Naive thymus-derived CD8-positive, alpha-beta T cell (primary cell): ENCODE measurements at regions not wholly inside any gene's neighbourhood (a gene's known extent, or its start where the extent isn't known, plus 50 kb on each side); places are given as distances from the start of the nearest gene placed in this dataset.

Source experiments
- ATAC-seq, 2 donors: fragments of 150-1000 bp; cut with Tn5 transposase in 1 of 2; sonication (Bioruptor Pico), chemical (Tn5 transposase) in 1 of 2; 1 replicate in 1 of 2; 2 replicates in 1 of 2; pipeline ENCODE4 v1.10.0; 2021; ENCODE audit warnings: mild to moderate bottlenecking in 2 of 2, moderate library complexity in 2 of 2
- POLR2A ChIA-PET: fragments of 350-600 bp; sonication (Branson Sonifier 250); formaldehyde crosslinking; loops from one replicate; lab custom pipeline; 2021; ENCODE audit warnings: antibody characterized with exemption; lab: Charles Lee
- DNase-seq, 10 donors: peaks; one replicate each; pipeline versions ENCODE4 v3.0.0 to v3.0.0-alpha.2; 2020 to 2022
- H3K27ac Mint-ChIP-seq, 10 donors: one replicate each; pipeline ENCODE4 v1.8.0; 2020 to 2022; ENCODE audit warnings: mild to moderate bottlenecking in 10 of 10, mixed read lengths in 10 of 10, moderate library complexity in 4 of 10, inconsistent platforms in 1 of 10
- H3K27me3 Mint-ChIP-seq, 5 donors: one replicate each; pipeline ENCODE4 v1.8.0; 2021 to 2022; ENCODE audit warnings: mixed read lengths in 5 of 5
- H3K36me3 Mint-ChIP-seq, 3 donors: one replicate each; pipeline ENCODE4 v1.8.0; 2020 to 2022; ENCODE audit warnings: mixed read lengths in 3 of 3, mild to moderate bottlenecking in 2 of 3, inconsistent platforms in 1 of 3
- H3K4me1 Mint-ChIP-seq, 4 donors: one replicate each; pipeline ENCODE4 v1.8.0; 2021 to 2022; ENCODE audit warnings: mixed read lengths in 4 of 4
- H3K4me3 Mint-ChIP-seq, 10 donors: one replicate each; pipeline ENCODE4 v1.8.0; 2020 to 2022; ENCODE audit warnings: mild to moderate bottlenecking in 10 of 10, mixed read lengths in 10 of 10, moderate library complexity in 6 of 10, inconsistent platforms in 1 of 10
- H3K9me3 Mint-ChIP-seq, 9 donors: one replicate each; pipeline ENCODE4 v1.8.0; 2020 to 2022; ENCODE audit warnings: mixed read lengths in 9 of 9, mild to moderate bottlenecking in 3 of 9, inconsistent platforms in 1 of 9, moderate library complexity in 1 of 9

DNA sequence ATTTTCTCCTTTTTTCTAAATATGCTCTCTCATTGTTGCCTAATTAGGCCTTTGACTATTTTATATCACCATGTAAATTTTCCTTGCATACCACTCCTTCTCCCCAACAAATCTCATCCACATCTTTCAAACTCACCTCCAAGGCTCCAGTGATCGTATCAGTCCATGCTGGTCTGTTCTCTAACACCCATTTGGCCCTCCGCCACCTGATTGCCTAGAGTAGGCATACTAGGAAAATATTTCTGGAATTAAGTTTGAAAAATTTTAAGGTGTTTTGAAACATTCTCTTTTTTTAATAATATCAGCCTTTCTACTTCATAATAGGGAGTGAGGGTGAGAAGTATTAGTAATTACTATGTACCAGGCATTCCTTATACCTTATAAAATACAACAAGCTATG is 473.9 kb downstream of the FGF9 start:
- Mint-ChIP-seq H3K4me1 (peaks cover 0 to 18% (median 3%) of the 10 kb centered on the region in 4 donors), H3K27me3 (peaks cover 0 to 2% (median 0%) of the 10 kb centered on the region in 5 donors), H3K9me3 (peaks cover 0 to 10% (median 7%) of the 10 kb centered on the region in 9 donors), H3K27ac (no peak overlapping the region), H3K4me3 (no peak overlapping the region), H3K36me3 (no peaks in the 10 kb centered on the region)
- DNase-seq (no peak), ATAC-seq (no peak)
- POLR2A ChIA-PET, result no interaction called here

DNA sequence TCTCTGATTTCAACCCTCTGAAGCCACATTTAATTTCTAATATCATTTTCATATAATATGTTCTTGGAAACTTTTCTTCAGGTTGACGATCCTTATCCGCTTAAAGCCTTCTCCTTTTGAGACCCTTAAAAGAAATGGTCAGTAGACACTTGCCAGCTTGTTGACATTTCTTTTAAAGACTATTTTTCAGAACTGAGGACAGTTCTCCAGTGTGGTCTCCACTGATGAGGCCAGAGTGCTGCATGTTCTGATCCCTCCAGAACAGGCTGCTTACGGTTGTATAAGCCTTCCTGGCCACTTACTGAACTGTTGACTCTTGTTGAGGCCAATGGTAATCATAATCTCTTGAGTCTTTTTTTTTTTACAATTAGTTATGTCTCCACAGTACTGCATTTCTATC is 477.3 kb downstream of the FGF9 start:
- no peak overlapping the region for H3K4me3 Mint-ChIP-seq
- H3K4me1 Mint-ChIP-seq, result no peaks in the 10 kb centered on the region
- H3K27me3 Mint-ChIP-seq, result peaks cover 0 to 2% (median 0%) of the 10 kb centered on the region in 5 donors
- no peaks in the 10 kb centered on the region for H3K36me3 Mint-ChIP-seq
- DNase-seq, result no peak
- POLR2A ChIA-PET, result interaction anchor here (0.6 kb wide), 1 partner anchor 29 kb away, joined by 5 read pairs; no protein-coding TSS in a partner anchor
- H3K27ac Mint-ChIP-seq, result no peak overlapping the region
- H3K9me3 Mint-ChIP-seq, result peaks cover 0 to 10% (median 7%) of the 10 kb centered on the region in 9 donors
- ATAC-seq, result no peak

DNA sequence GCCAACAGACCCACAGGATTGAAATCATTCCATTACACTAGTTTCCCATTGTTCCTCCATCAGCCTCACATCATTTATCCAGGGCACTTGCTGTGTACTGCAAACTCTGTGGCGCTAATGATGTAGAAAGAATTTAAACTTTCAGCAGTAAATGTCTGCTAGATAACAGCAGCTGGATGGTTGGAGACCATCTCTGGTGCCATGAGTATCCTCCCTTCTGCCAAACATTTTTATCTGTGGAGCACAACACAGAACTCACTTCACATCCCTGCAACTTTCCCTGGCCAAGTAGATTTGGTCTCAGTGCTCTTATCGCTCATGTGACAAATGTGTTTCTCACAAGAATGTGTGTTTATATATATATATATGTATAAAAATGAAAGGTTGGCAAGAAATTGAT is 481.9 kb downstream of the FGF9 start:
- no peak for ATAC-seq
- H3K27ac Mint-ChIP-seq, result no peak overlapping the region
- H3K4me1 Mint-ChIP-seq, result no peaks in the 10 kb centered on the region
- no peak overlapping the region for H3K4me3 Mint-ChIP-seq
- peaks cover 0 to 4% (median 0%) of the 10 kb centered on the region in 3 donors for H3K36me3 Mint-ChIP-seq
- DNase-seq, result no peak
- H3K9me3 Mint-ChIP-seq, result peaks cover 0 to 10% (median 1%) of the 10 kb centered on the region in 9 donors
- peaks cover 0 to 4% (median 2%) of the 10 kb centered on the region in 5 donors for H3K27me3 Mint-ChIP-seq
- POLR2A ChIA-PET, result no interaction called here

DNA sequence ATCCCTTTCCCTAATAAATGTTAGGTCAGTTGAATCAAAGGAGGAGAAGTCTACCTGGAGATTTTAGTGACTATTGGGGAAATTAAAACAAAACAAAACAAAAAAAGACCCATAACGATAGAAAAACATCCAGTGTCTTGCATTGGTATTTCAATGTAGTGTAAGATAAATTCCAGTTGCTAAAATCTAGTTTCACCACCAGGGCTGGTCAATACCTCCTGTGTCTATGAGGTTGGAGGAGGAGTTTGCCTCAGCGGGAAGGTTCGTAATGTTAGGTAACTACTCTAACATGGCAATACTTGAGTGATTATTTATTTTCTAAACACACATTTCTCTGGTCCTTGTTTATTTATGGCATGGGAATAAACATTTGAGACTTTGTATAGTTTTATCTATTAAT is 483.2 kb downstream of the FGF9 start:
- POLR2A ChIA-PET, result no interaction called here

DNA sequence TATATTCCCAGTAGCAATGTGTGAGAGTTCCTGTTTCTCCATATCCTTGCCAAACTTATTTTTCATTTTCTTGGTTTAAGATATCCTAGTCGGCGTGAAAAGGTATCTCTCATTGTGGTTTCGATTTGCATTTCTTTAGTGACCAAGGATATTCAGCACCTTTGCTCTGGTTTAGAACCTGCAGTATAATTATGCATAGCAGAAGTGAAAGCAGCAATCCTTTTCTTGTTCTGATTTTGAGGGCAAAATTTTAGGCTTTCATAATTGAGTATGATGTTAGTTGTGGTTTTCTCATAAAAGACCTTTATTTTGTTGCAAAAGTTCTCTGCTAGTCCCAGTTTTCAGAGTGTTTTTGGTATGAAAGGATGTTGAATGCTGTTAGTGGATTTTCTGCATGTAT is 491.0 kb downstream of the FGF9 start:
- Mint-ChIP-seq H3K4me1 (peaks cover 12 to 40% (median 33%) of the 10 kb centered on the region in 4 donors), H3K27me3 (no peaks in the 10 kb centered on the region), H3K9me3 (no peaks in the 10 kb centered on the region), H3K27ac (peak overlapping the region in 7 of 10 donors; percentile 25 to 89 (median 61)), H3K4me3 (peak overlapping the region; percentile 51 to 85 (median 61)), H3K36me3 (peaks cover 0 to 2% (median 2%) of the 10 kb centered on the region in 3 donors)
- DNase-seq (peak in 3 of 10 donors; percentile 15 to 53 (median 51)), ATAC-seq (peak; percentile 63 to 85)
- POLR2A ChIA-PET, result no interaction called here

More for the DNA sequence above, 483.2 kb downstream of the FGF9 start:
- H3K4me1 Mint-ChIP-seq, result no peaks in the 10 kb centered on the region
- peaks cover 0 to under 1% (median 0%) of the 10 kb centered on the region in 9 donors for H3K9me3 Mint-ChIP-seq
- no peak overlapping the region for H3K27ac Mint-ChIP-seq
- H3K4me3 Mint-ChIP-seq, result no peak overlapping the region
- no peak for ATAC-seq
- no peak for DNase-seq
- peaks cover 0 to 2% (median 1%) of the 10 kb centered on the region in 5 donors for H3K27me3 Mint-ChIP-seq
- H3K36me3 Mint-ChIP-seq, result peaks cover 0 to 4% (median 0%) of the 10 kb centered on the region in 3 donors

DNA sequence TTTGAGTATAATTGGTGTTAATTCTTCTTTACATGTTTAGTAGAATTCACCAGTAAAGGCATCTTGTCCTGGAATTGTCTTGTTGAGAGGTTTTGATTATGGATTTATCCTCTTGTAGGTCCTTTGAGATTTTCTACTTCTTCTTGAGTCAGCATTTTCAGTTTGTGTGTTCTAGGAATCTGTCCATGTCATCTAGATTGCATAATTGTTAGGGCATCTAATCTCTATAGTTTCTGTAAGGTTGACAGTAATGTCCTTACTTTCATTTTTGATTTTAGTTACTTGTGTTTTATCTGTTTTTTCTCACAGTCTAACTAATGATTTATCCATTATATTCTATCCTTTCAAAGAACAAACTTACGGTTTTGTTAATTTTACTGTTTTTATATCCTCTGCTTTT is 492.0 kb downstream of the FGF9 start:
- H3K27ac Mint-ChIP-seq, result peak overlapping the region; percentile 4 to 83 (median 62)
- POLR2A ChIA-PET, result interaction anchor here (0.9 kb wide), 1 partner anchor 21 kb away, joined by 4 read pairs; no protein-coding TSS in a partner anchor
- peaks cover 12 to 40% (median 33%) of the 10 kb centered on the region in 4 donors for H3K4me1 Mint-ChIP-seq
- H3K36me3 Mint-ChIP-seq, result peaks cover 0 to 2% (median 0%) of the 10 kb centered on the region in 3 donors
- no peaks in the 10 kb centered on the region for H3K27me3 Mint-ChIP-seq
- no peaks in the 10 kb centered on the region for H3K9me3 Mint-ChIP-seq
- peak overlapping the region; percentile 59 to 85 (median 76) for H3K4me3 Mint-ChIP-seq
- ATAC-seq, result no peak
- DNase-seq, result no peak

DNA sequence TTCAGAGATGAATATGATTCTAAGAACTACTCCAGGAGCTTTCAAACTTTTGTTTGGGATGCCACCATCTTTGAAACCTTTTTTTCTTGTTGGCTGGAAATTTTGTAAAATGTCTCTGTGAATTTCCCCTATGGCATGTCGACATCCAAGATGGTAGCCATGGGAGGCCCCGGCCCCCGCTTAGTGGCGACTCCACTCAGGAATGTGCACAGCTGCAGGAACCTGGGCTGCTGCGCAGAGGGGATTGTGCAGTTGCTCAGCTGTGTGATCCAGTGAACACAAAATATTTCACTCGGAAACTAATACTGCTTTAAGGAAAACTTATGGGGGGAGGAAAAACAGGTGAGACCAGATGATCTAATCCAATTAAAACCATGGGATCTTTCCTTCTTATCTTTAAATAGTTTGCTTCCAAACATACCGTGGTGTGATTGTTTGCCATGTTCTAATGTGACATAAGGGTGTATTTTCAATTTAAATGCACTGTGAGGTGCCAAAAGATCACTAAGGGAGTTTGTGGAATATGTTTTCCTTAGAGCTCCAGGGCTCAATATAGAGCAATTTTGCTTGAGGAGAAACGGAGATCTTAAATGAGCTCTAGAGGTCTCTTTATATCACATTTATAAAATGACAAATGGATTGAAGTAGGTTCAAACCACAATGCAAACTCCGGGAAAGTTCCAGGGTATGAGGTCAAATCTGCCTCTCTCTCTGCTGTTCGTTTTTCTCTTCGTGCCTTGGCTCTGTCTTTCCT is 497.7 kb downstream of the FGF9 start:
- ATAC-seq (no peak), DNase-seq (no peak)
- Mint-ChIP-seq H3K4me3 (no peak overlapping the region), H3K9me3 (no peaks in the 10 kb centered on the region), H3K36me3 (peaks cover 0 to 7% (median 0%) of the 10 kb centered on the region in 3 donors), H3K27ac (peak overlapping the region in 1 of 10 donors; percentile 26), H3K27me3 (no peaks in the 10 kb centered on the region), H3K4me1 (peaks cover 4 to 12% (median 11%) of the 10 kb centered on the region in 4 donors)
- POLR2A ChIA-PET, result no interaction called here

DNA sequence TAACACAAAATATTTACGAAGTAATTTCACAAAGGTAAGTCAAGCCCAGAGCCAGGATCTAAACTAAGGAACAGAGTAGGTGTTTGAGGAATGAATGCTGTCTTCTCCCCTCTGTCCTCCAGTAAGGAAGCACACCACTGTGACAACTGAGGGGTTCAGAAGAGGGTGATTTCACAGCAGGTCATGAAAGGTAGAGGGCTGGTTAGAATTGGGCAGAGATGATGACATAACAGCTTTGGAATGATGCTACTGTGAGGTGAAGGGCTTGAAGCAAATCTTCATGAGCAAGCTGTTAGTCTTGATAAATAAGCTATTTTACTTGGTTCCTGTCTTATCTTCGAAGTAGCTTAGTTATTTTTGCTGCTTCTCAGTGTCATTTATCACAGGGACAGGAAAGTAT is 498.6 kb downstream of the FGF9 start:
- no peaks in the 10 kb centered on the region for H3K27me3 Mint-ChIP-seq
- no peak overlapping the region for H3K27ac Mint-ChIP-seq
- H3K4me3 Mint-ChIP-seq, result no peak overlapping the region
- no peaks in the 10 kb centered on the region for H3K9me3 Mint-ChIP-seq
- peaks cover 4 to 6% (median 6%) of the 10 kb centered on the region in 4 donors for H3K4me1 Mint-ChIP-seq
- DNase-seq (no peak), ATAC-seq (no peak)
- H3K36me3 Mint-ChIP-seq, result peaks cover 0 to 7% (median 0%) of the 10 kb centered on the region in 3 donors
- POLR2A ChIA-PET, result no interaction called here

DNA sequence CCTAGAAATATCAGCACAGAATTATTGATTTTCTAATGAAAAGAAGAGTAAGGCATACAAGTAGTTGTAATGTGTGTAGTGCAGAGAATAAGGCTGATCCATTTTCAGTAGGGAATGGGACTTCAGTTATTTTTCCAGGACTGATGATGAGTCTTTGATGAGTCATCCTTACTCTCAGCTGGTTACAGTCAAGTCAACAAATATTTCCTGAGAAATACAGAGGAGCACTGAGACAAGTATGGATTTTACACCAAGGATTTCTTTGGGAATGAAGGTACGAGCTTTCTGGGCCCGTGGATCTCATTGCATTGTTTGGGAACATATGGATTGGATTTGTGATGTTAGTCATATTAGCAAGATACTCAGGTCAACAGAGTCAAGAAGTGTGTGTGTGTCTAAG is 502.7 kb downstream of the FGF9 start:
- POLR2A ChIA-PET, result no interaction called here

DNA sequence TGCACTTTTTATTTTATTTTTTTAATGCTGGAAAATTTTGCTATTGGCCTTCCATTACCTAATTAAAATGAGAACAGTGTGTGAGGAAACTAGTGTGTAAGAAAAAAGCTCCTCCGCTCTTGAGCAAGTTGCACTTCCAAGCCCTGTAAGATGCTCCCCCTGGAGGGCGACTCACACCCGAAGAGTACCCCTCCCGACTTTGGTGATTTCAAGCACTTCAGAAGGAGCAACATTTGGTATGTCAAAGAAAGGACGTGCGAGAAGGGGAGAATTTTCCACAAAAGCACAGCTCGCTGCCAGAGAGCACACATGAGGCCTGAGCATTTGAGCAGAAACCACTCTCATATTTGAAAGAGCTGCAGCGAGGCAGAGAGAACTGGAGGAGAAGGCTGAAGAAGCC is 504.4 kb downstream of the FGF9 start:
- Mint-ChIP-seq H3K4me1 (peaks cover 0 to 7% (median 2%) of the 10 kb centered on the region in 4 donors), H3K27ac (no peak overlapping the region), H3K4me3 (no peak overlapping the region), H3K27me3 (no peaks in the 10 kb centered on the region), H3K9me3 (peaks cover 0 to 23% (median 3%) of the 10 kb centered on the region in 9 donors), H3K36me3 (peaks cover 0 to 4% (median 0%) of the 10 kb centered on the region in 3 donors)
- DNase-seq (no peak), ATAC-seq (no peak)
- POLR2A ChIA-PET, result no interaction called here

More for the DNA sequence above, 502.7 kb downstream of the FGF9 start:
- H3K4me3 Mint-ChIP-seq, result no peak overlapping the region
- H3K27ac Mint-ChIP-seq, result no peak overlapping the region
- peaks cover 0 to 4% (median 2%) of the 10 kb centered on the region in 3 donors for H3K36me3 Mint-ChIP-seq
- H3K9me3 Mint-ChIP-seq, result peaks cover 0 to 22% (median 2%) of the 10 kb centered on the region in 9 donors
- DNase-seq (no peak), ATAC-seq (no peak)
- H3K27me3 Mint-ChIP-seq, result no peaks in the 10 kb centered on the region
- peaks cover 0 to 9% (median 2%) of the 10 kb centered on the region in 4 donors for H3K4me1 Mint-ChIP-seq

DNA sequence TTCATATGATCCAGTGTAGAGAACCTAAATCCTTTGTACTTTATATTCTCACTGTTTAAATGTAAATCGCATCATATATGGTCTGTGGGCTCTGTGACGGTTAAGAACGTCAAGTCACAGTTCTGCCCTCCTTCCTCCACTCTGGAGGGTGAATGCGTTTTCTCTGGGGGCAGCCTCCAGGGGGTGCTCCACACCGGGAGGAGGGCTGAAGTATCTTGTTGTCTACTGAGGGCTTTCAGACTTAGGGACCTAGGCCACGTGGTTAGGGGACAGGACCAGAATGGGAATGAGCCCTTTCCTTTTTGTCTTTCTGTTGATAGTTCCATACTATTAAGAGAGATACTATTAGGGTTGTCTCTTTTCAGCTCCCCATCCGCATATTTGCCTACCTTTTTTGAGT is 504.9 kb downstream of the FGF9 start:
- ATAC-seq (no peak), DNase-seq (no peak)
- POLR2A ChIA-PET, result no interaction called here
- H3K9me3 Mint-ChIP-seq, result peaks cover 0 to 23% (median 3%) of the 10 kb centered on the region in 9 donors
- H3K27ac Mint-ChIP-seq, result peak overlapping the region in 1 of 10 donors; percentile 13
- H3K4me3 Mint-ChIP-seq, result no peak overlapping the region
- peaks cover 0 to 7% (median 2%) of the 10 kb centered on the region in 4 donors for H3K4me1 Mint-ChIP-seq
- H3K27me3 Mint-ChIP-seq, result no peaks in the 10 kb centered on the region
- H3K36me3 Mint-ChIP-seq, result peaks cover 0 to 4% (median 0%) of the 10 kb centered on the region in 3 donors

DNA sequence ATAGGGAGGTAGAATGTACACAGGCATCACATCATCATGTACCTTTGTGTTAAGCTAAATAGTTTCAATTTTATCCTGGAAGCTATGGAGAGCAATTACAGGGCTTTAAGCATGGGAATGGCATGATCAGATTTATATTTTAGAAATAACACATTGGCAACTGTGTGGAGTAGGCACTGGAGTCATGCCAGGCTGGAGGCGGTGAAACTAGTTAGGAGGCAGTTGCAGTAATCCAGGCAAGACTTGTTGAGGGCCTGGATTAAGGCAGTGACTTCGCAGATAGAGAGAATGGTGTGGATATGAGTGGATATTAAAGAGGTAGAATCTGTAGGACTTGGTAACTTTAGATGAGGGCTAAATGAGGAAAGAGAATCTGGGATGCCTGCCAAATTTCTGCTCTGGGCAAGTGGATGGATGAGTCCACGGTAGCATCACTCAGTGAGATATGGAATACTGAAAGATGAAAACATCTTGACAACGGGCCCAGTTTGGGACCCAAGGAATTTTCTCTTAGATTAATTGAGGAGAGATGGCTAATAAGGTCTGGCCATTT is 506.2 kb downstream of the FGF9 start:
- DNase-seq (no peak), ATAC-seq (no peak)
- Mint-ChIP-seq H3K27ac (peak overlapping the region in 1 of 10 donors; percentile 28), H3K9me3 (peaks cover 0 to 23% (median 3%) of the 10 kb centered on the region in 9 donors), H3K4me3 (no peak overlapping the region), H3K4me1 (peaks cover 0 to 7% (median 2%) of the 10 kb centered on the region in 4 donors), H3K36me3 (peaks cover 0 to 4% (median 0%) of the 10 kb centered on the region in 3 donors), H3K27me3 (no peaks in the 10 kb centered on the region)
- POLR2A ChIA-PET, result no interaction called here

DNA sequence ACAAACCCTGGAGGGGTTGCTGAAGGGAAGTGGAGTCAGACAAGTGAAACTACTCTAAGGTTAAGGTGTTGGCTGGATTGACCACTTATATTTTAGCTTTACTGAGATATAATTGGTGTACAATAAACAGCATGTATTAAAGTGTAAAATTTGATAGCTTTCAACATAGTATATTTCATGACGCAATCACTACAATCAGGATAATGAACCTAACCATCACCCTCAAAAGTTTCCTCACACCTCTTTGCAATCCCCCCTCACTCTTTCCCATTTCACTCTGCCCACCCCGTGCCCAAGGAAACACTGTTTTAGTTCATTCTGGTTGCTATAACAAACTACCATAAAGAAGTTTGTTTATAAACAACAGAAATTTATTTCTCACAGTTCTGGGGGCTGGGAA is 508.0 kb downstream of the FGF9 start:
- Mint-ChIP-seq H3K27ac (peak overlapping the region in 1 of 10 donors; percentile 74), H3K36me3 (peaks cover 0 to 4% (median 0%) of the 10 kb centered on the region in 3 donors), H3K4me3 (no peak overlapping the region), H3K27me3 (no peaks in the 10 kb centered on the region), H3K9me3 (peaks cover 0 to 23% (median 3%) of the 10 kb centered on the region in 9 donors), H3K4me1 (peaks cover 0 to 7% (median 0%) of the 10 kb centered on the region in 4 donors)
- DNase-seq (no peak), ATAC-seq (no peak)
- POLR2A ChIA-PET, result no interaction called here
